GM23338 (cell line): ENCODE measurements at regions not wholly inside any gene's neighbourhood (a gene's known extent, or its start where the extent isn't known, plus 50 kb on each side); places are given as distances from the start of the nearest gene placed in this dataset.

ENCODE experiments used
- ATAC-seq: fragments of 200-7000 bp; cut with Tn5 transposase; 3 replicates; pipeline ENCODE4 v1.9.1; 2020
- DNase-seq: peaks from one replicate; pipeline ENCODE4 v3.0.0-alpha.2; 2015; ENCODE audit warnings: low spot score
- H2AFZ ChIP-seq: fragments of 200-600 bp; sonication (generic); 2 replicates; pipeline ENCODE4 v1.8.0; 2016; ENCODE audit warnings: antibody characterized with exemption, mild to moderate bottlenecking, moderate library complexity
- H3F3A ChIP-seq: fragments of 200-600 bp; sonication (generic); replicated peaks from 2 replicates; pipeline ENCODE4 v1.8.0; 2017; ENCODE audit warnings: antibody characterized with exemption, mixed run types, low read depth
- H3K27ac ChIP-seq: fragments of 200-600 bp; sonication (generic); 2 replicates; pipeline ENCODE4 v1.6.1; 2016; ENCODE audit warnings: low read depth
- H3K27me3 ChIP-seq: fragments of 200-600 bp; sonication (generic); 2 replicates; pipeline ENCODE4 v1.8.0; 2016; ENCODE audit warnings: mild to moderate bottlenecking, mixed run types, moderate library complexity; ENCODE audit not compliant: insufficient read depth
- H3K36me3 ChIP-seq: fragments of 200-600 bp; sonication (generic); 2 replicates; pipeline ENCODE4 v1.8.0; 2016; ENCODE audit warnings: mild to moderate bottlenecking; ENCODE audit not compliant: insufficient read depth
- H3K4me1 ChIP-seq: fragments of 200-600 bp; sonication (generic); 2 replicates; pipeline ENCODE4 v1.8.0; 2016; ENCODE audit warnings: mild to moderate bottlenecking, moderate library complexity; ENCODE audit not compliant: insufficient read depth
- H3K4me2 ChIP-seq: fragments of 200-600 bp; sonication (generic); 2 replicates; pipeline ENCODE4 v1.7.1; 2017; ENCODE audit warnings: mixed run types
- H3K4me3 ChIP-seq: fragments of 200-600 bp; sonication (generic); 2 replicates; pipeline ENCODE4 v1.6.1; 2016; ENCODE audit warnings: mixed run types
- H3K79me2 ChIP-seq: fragments of 200-600 bp; sonication (generic); replicated peaks from 2 replicates; pipeline ENCODE4 v1.8.0; 2017; ENCODE audit warnings: mild to moderate bottlenecking; ENCODE audit not compliant: insufficient read depth
- H3K9me2 ChIP-seq: fragments of 200-600 bp; sonication (generic); 2 replicates; pipeline ENCODE4 v1.8.0; 2017; ENCODE audit not compliant: insufficient read depth
- H4K20me1 ChIP-seq: fragments of 200-600 bp; sonication (generic); replicated peaks from 2 replicates; pipeline ENCODE4 v1.8.0; 2017; ENCODE audit warnings: mild to moderate bottlenecking; ENCODE audit not compliant: insufficient read depth
- H3K27ac Mint-ChIP-seq: 2 replicates; pipeline ENCODE4 v1.8.0; 2020; ENCODE audit warnings: inconsistent platforms, mild to moderate bottlenecking, moderate library complexity, mixed read lengths
- H3K27me3 Mint-ChIP-seq: 3 replicates; pipeline ENCODE4 v1.8.0; 2022; ENCODE audit warnings: low read depth, mild to moderate bottlenecking, moderate library complexity, mixed read lengths, inconsistent platforms; ENCODE audit not compliant: insufficient read depth, poor library complexity
- H3K36me3 Mint-ChIP-seq: 3 replicates; pipeline ENCODE4 v1.8.0; 2021; ENCODE audit warnings: low read depth, mild to moderate bottlenecking, inconsistent platforms, moderate library complexity, mixed read lengths
- H3K4me1 Mint-ChIP-seq: 3 replicates; pipeline ENCODE4 v1.8.0; 2020; ENCODE audit warnings: mild to moderate bottlenecking, inconsistent platforms, mixed read lengths
- H3K4me3 Mint-ChIP-seq: 3 replicates; pipeline ENCODE4 v1.8.0; 2021; ENCODE audit warnings: moderate library complexity, mild to moderate bottlenecking, inconsistent platforms, mixed read lengths
- H3K9me3 Mint-ChIP-seq: 3 replicates; pipeline ENCODE4 v1.8.0; 2020; ENCODE audit warnings: moderate library complexity, mild to moderate bottlenecking, inconsistent platforms, mixed read lengths
- CREB1 ChIP-seq: fragments of 250-450 bp; sonication (Bioruptor Pico); IDR thresholded peaks from 2 replicates; pipeline ENCODE4 v1.5.0; 2020; ENCODE audit warnings: low read depth, mild to moderate bottlenecking, moderate library complexity
- EZH2 ChIP-seq: fragments of 200-600 bp; sonication (generic); IDR thresholded peaks from one replicate; pipeline ENCODE4 v1.8.0; 2017; ENCODE audit warnings: antibody characterized with exemption, mild to moderate bottlenecking, low read depth; ENCODE audit not compliant: unreplicated experiment
- EZH2phosphoT487 ChIP-seq: fragments of 200-600 bp; sonication (generic); IDR thresholded peaks from one replicate; pipeline ENCODE4 v1.8.1; 2018; ENCODE audit warnings: antibody characterized with exemption; ENCODE audit not compliant: unreplicated experiment
- JUNB ChIP-seq: IDR thresholded peaks from one replicate; pipeline ENCODE4 v1.6.1; 2016; ENCODE audit warnings: antibody characterized with exemption; ENCODE audit not compliant: unreplicated experiment
- NANOG ChIP-seq: IDR thresholded peaks from 2 replicates; pipeline ENCODE4 v1.6.1; 2016; ENCODE audit warnings: antibody characterized with exemption, borderline replicate concordance
- ZNF114 ChIP-seq: fragments of 250-450 bp; sonication (Bioruptor Pico); IDR thresholded peaks from 2 replicates; pipeline ENCODE4 v1.5.0; 2020; ENCODE audit warnings: mild to moderate bottlenecking, moderate library complexity
- ZNF331 ChIP-seq: fragments of 250-450 bp; sonication (Bioruptor Pico); IDR thresholded peaks from 2 replicates; pipeline ENCODE4 v1.5.0; 2020; ENCODE audit warnings: low read depth, mild to moderate bottlenecking, moderate library complexity
- TF ChIP-seq, protein P1 (sequence below), 2 experiments: fragments of 200-600 bp in 1 of 2; sonication (generic) in 1 of 2; conservative IDR thresholded peaks; 2 replicates each; pipeline versions ENCODE4 v1.5.1 to v1.6.1; 2016 to 2017; ENCODE audit warnings: antibody characterized with exemption in 2 of 2, low read depth in 2 of 2, mild to moderate bottlenecking in 2 of 2, moderate library complexity in 1 of 2
- TF ChIP-seq, protein P2 (sequence below): IDR thresholded peaks from one replicate; pipeline ENCODE4 v1.6.1; 2018; ENCODE audit warnings: antibody characterized with exemption; ENCODE audit not compliant: unreplicated experiment

DNA sequence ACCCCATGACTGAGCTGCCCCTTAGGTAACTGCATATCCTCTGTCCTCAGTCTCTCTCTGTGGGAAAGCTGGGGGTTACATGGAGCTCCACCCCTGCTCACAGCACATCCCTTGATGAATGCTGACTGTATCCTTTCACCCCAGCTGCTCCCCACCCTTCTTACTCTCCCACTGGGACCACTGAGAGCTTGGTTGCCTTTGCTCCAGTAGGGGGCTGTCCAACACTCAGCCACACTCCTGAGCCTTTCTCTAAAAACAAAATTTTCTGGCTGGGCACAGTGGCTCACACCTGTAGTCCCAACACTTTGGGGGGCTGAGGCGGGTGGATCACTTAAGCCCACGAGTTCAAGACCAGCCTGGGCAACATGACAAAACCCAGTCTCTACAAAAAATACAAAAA, 55.4 kb upstream of the EPCAM start:
- no peaks in the 10 kb centered on the region for H3F3A ChIP-seq
- Mint-ChIP-seq H3K27ac (no peak overlapping the region), H3K36me3 (no peaks in the 10 kb centered on the region), H3K27me3 (peaks cover 8% of the 10 kb centered on the region), H3K9me3 (no peaks in the 10 kb centered on the region), H3K4me3 (no peak overlapping the region), H3K4me1 (peaks cover 19% of the 10 kb centered on the region)
- no peak overlapping the region for H3K4me2 ChIP-seq
- H4K20me1 ChIP-seq: no peaks in the 10 kb centered on the region
- H3K4me3 ChIP-seq: no peak overlapping the region
- peak; percentile 58 for DNase-seq
- ATAC-seq: peak; percentile 73
- no peaks in the 10 kb centered on the region for H3K9me2 ChIP-seq
- no peak for TF ChIP-seq EZH2
- TF ChIP-seq, protein P1, sequence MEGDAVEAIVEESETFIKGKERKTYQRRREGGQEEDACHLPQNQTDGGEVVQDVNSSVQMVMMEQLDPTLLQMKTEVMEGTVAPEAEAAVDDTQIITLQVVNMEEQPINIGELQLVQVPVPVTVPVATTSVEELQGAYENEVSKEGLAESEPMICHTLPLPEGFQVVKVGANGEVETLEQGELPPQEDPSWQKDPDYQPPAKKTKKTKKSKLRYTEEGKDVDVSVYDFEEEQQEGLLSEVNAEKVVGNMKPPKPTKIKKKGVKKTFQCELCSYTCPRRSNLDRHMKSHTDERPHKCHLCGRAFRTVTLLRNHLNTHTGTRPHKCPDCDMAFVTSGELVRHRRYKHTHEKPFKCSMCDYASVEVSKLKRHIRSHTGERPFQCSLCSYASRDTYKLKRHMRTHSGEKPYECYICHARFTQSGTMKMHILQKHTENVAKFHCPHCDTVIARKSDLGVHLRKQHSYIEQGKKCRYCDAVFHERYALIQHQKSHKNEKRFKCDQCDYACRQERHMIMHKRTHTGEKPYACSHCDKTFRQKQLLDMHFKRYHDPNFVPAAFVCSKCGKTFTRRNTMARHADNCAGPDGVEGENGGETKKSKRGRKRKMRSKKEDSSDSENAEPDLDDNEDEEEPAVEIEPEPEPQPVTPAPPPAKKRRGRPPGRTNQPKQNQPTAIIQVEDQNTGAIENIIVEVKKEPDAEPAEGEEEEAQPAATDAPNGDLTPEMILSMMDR (conservative IDR thresholded peaks at IDR 0.05; ENCODE audit: low read depth in 2 of 2): peak; percentile 54 to 65
- H3K27me3 ChIP-seq: no peaks in the 10 kb centered on the region
- H3K79me2 ChIP-seq: no peaks in the 10 kb centered on the region
- no peaks in the 10 kb centered on the region for H3K36me3 ChIP-seq
- no peak overlapping the region for H3K27ac ChIP-seq
- peaks cover 16% of the 10 kb centered on the region for H3K4me1 ChIP-seq
- H2AFZ ChIP-seq: no peak overlapping the region

DNA sequence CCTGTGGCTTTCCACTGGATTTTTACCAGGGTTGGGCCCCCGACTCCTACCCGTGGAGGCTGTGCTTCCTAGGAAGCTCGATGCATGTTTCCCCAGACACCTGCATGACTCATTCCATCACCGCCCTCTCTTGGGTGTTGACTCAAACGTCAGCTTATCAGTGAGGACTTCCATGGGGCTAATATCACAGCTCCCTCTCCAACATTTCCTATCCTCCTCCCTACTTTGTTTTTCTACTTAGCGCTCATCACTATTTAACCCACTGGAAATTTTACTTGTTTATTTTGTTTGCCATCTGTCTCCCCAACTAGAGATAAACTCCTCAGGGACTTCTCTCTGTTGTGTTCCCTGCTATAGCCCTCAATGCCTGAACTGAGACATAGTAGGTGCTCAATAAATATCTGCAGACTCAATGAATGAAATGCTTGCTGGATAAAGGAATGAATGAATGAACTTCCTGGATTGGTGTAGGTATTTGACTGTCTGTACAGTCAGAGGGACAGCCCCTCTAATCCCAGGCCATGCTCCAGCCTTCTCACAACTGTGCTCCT, 55.9 kb upstream of the EPCAM start:
- Histone ChIP-seq H3K27me3 (no peaks in the 10 kb centered on the region), H2AFZ (no peak overlapping the region), H4K20me1 (no peaks in the 10 kb centered on the region), H3K27ac (no peak overlapping the region), H3K9me2 (no peaks in the 10 kb centered on the region), H3F3A (no peaks in the 10 kb centered on the region), H3K4me3 (no peak overlapping the region), H3K36me3 (no peaks in the 10 kb centered on the region), H3K4me1 (peaks cover 16% of the 10 kb centered on the region), H3K79me2 (no peaks in the 10 kb centered on the region), H3K4me2 (no peak overlapping the region)
- DNase-seq: peak; percentile 48
- Mint-ChIP-seq H3K36me3 (no peaks in the 10 kb centered on the region), H3K27ac (no peak overlapping the region), H3K9me3 (no peaks in the 10 kb centered on the region), H3K4me3 (no peak overlapping the region), H3K4me1 (peaks cover 19% of the 10 kb centered on the region), H3K27me3 (peaks cover 8% of the 10 kb centered on the region)
- peak; percentile 53 for ATAC-seq
- TF ChIP-seq NANOG: no peak
- TF ChIP-seq, protein P1 (conservative IDR thresholded peaks at IDR 0.05; ENCODE audit: low read depth in 2 of 2): peak in 1 of 2 experiments; percentile 64; a peak in 2 of 4 replicates

DNA sequence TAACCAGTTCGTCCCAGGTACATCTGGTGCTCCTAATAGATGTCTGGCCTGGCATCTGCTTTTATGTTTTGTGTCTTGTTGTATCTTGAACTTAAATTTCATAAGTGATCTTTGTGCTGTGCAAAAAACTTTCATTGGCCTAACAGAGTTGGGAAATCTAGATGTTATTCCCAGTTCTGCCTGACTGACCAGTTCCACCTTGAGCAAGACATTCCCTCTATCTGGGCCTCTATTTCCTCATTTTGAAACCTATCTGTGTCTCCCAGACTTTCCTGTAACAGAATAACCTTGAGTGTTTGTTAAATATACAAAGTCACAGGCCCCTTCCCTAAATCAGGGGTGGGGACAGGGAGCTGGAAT, 56.6 kb upstream of the EPCAM start:
- Histone ChIP-seq H3K27me3 (no peaks in the 10 kb centered on the region), H3K36me3 (no peaks in the 10 kb centered on the region), H3K4me1 (peaks cover 16% of the 10 kb centered on the region), H4K20me1 (no peaks in the 10 kb centered on the region), H3K4me2 (no peak overlapping the region), H3K9me2 (no peaks in the 10 kb centered on the region), H2AFZ (no peak overlapping the region), H3K27ac (no peak overlapping the region), H3K4me3 (no peak overlapping the region), H3K79me2 (no peaks in the 10 kb centered on the region), H3F3A (no peaks in the 10 kb centered on the region)
- Mint-ChIP-seq H3K27ac (no peak overlapping the region), H3K36me3 (no peaks in the 10 kb centered on the region), H3K27me3 (peaks cover 8% of the 10 kb centered on the region), H3K9me3 (no peaks in the 10 kb centered on the region), H3K4me1 (peaks cover 19% of the 10 kb centered on the region), H3K4me3 (no peak overlapping the region)
- DNase-seq (no peak), ATAC-seq (no peak)
- TF ChIP-seq NANOG: no peak
- TF ChIP-seq ZNF331 (CRISPR knock-in tag): no peak
- TF ChIP-seq, protein P1 (conservative IDR thresholded peaks at IDR 0.05; ENCODE audit: low read depth in 2 of 2): no peak
- TF ChIP-seq JUNB: no peak
- TF ChIP-seq EZH2phosphoT487: no peak
- TF ChIP-seq, protein P2, sequence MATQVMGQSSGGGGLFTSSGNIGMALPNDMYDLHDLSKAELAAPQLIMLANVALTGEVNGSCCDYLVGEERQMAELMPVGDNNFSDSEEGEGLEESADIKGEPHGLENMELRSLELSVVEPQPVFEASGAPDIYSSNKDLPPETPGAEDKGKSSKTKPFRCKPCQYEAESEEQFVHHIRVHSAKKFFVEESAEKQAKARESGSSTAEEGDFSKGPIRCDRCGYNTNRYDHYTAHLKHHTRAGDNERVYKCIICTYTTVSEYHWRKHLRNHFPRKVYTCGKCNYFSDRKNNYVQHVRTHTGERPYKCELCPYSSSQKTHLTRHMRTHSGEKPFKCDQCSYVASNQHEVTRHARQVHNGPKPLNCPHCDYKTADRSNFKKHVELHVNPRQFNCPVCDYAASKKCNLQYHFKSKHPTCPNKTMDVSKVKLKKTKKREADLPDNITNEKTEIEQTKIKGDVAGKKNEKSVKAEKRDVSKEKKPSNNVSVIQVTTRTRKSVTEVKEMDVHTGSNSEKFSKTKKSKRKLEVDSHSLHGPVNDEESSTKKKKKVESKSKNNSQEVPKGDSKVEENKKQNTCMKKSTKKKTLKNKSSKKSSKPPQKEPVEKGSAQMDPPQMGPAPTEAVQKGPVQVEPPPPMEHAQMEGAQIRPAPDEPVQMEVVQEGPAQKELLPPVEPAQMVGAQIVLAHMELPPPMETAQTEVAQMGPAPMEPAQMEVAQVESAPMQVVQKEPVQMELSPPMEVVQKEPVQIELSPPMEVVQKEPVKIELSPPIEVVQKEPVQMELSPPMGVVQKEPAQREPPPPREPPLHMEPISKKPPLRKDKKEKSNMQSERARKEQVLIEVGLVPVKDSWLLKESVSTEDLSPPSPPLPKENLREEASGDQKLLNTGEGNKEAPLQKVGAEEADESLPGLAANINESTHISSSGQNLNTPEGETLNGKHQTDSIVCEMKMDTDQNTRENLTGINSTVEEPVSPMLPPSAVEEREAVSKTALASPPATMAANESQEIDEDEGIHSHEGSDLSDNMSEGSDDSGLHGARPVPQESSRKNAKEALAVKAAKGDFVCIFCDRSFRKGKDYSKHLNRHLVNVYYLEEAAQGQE: no peak
- no peak for TF ChIP-seq ZNF114
- TF ChIP-seq CREB1 (CRISPR knock-in tag): no peak
